GM18867 (cell line): ENCODE measurements at regions not wholly inside any gene's neighbourhood (a gene's known extent, or its start where the extent isn't known, plus 50 kb on each side); places are given as distances from the start of the nearest gene placed in this dataset.
A peak's percentile ranks its signal among the peaks of the same experiment; 100 is the strongest.

Experiments
- ATAC-seq: cut with Tn5 transposase; IDR thresholded peaks from one replicate; pipeline ENCODE4 v1.9.1; 2021; ENCODE audit warnings: mild to moderate bottlenecking, moderate library complexity; ENCODE audit not compliant: unreplicated experiment

DNA sequence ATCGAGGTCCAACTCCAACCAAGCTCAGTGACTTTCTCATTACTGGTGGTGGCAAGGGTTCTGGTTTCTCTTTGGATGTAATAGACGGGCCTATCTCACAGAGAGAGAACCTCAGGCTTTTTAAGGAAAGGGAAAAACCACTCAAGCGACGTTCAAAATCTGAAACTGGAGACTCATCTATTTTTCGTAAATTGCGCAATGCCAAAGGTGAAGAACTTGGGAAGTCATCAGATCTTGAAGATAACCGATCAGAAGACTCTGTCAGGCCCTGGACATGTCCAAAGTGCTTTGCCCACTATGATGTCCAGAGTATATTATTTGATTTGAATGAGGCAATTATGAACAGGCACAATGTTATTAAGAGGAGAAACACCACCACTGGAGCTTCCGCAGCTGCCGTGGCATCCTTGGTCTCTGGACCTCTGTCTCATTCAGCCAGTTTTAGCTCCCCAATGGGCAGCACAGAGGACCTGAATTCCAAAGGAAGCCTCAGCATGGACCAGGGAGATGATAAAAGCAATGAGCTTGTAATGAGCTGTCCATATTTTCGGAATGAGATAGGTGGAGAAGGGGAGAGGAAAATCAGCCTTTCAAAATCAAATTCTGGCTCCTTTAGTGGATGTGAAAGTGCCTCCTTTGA lies 343.5 kb upstream of the RGS6 start:
- no peak for ATAC-seq

DNA sequence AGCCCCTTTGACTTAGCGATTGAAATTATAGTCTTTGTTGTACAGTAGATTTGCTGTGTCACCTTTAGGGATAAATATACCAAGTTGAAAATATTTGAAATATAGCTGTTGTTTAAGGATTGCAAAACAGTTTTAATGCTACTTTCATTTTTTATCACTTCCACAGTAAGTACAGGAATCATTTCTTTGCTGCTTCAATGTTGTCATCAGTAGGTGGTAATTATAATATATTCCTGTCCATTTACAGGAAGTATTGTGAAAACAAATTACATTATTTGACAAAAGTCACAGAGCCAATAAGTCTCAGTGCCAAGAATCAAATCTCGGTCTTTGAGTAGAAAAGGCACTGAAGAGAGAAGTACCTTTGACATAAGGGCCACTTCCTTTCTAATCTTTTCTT lies 342.6 kb upstream of the RGS6 start:
- no peak for ATAC-seq

DNA sequence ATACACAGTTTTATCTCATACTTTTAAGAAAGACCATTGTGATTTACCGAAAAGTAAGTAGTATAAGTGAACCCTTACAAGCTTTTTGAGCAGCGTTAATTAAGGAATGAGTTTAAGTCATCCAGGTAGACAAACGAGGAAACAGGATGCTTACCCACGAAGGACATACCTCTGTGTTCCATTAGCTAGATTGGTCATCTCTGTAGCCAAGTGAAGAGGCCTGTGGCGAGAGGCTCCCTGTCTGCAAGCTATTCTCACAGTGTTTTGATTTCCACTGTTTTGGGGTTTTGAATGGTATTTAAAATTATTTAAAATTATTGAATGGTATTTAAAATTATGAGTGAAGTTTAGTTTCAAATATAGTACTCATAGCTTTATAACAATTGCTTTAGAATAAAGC lies 342.1 kb upstream of the RGS6 start:
- ATAC-seq: no peak

DNA sequence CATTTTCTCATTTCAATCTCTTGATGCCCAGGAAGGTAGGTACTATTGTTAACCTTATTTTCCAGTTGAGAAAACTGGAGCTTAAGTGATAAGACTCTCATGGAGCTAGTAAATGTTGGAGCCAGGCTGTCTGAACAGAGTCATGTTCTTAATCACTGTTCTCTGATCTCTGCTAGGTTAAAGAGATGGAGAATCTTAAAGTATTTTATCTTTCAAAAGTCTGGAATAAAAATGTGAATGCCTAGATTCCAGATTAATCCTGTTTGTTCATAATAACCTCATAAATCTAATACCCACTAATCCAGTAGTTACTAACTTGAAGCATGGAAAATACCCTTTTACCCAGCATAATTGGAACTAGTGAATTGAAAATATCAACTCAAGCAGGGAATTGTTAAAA lies 341.0 kb upstream of the RGS6 start:
- no peak for ATAC-seq

DNA sequence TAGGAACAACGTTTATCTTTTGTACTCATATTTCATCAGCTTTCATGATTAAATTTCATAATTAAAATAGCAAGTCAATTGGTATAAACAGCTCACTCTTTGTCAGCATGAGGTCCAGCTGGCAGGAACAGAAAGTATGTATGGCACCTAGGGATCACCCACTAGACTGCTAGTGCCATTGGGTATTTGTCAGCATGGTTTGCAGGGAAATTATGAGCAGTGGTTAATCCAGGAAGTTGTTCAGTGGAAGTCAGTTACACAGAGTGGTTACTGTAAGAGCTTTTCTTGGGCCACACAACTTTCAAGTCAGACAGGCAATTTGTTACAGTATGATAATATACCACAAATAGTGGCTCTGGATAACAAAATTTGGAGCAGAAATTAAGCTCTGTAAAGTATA lies 340.3 kb upstream of the RGS6 start:
- ATAC-seq: no peak

DNA sequence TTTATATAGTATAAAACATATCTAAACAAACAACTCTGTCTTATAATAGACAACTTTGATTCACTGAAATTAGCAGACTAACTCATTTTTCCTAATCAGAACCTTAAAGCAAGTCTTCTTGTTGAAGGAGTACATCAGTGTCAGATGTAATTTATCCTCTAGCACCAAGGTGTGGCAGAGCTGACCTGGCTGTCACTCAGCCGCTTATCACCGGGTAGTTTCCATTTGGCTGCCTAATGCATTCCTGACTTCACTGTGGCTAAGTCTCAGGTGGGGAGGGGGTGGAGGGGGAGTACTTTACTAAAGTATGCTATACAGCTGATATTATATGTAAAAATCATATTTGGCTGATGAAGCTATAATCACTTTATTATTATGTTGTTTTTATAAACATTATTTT lies 339.9 kb upstream of the RGS6 start:
- no peak for ATAC-seq

DNA sequence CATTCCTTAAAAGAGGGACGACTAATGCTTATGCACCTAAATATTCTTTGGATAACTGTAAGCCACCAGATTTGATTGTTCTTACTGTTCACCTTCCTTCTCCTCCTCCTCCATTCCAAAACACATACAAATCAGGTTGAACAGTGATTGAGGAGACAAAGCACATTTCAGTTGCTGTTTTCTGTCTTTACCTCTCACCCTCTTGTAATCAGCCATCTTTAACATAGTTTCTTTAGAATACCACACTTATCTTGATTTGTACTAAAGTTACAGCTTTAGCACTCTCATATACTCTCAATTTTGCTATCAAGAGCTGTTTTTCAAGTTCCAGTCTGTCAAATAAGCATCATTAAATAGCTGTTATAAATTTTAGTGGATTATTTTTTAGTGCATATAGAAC lies 338.3 kb upstream of the RGS6 start:
- ATAC-seq: no peak

DNA sequence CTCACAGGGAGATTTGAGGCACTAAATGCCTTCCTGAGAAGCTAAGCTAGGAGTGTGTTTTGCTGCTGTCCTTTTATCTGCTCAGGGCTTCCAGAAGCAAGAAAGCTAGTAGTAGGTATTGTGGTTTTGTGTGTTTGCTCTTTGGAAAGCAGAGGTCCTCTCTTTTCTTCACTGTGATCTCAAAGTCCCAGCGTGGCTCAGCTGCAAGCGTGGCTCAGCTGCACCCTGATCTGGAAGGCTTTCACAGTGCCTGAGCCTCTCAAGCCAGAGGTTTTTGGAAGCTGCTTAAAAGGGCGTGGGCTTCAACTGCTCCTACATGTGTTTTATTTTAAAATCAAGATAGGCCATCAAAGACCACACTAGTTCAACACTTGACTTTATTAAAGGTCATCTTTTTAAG lies 337.4 kb upstream of the RGS6 start:
- no peak for ATAC-seq

DNA sequence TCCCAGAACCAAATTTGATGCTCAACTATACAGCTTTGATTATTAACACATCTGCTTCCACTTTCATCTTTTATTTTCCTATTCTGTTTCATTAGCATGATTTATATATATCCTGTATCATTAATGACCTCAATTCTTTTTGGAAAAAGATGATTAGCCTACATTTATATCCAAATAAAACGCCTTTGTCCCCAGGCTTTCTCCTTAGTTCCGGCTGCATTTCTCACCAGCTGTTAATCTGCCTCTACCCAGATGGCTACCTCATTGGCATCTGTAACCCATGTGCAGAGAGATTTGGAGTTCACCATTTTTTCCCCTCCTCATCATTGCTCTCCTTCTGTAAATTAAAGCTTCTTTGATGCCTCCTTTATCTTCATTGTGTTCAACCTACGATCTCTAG lies 336.8 kb upstream of the RGS6 start:
- no peak for ATAC-seq

DNA sequence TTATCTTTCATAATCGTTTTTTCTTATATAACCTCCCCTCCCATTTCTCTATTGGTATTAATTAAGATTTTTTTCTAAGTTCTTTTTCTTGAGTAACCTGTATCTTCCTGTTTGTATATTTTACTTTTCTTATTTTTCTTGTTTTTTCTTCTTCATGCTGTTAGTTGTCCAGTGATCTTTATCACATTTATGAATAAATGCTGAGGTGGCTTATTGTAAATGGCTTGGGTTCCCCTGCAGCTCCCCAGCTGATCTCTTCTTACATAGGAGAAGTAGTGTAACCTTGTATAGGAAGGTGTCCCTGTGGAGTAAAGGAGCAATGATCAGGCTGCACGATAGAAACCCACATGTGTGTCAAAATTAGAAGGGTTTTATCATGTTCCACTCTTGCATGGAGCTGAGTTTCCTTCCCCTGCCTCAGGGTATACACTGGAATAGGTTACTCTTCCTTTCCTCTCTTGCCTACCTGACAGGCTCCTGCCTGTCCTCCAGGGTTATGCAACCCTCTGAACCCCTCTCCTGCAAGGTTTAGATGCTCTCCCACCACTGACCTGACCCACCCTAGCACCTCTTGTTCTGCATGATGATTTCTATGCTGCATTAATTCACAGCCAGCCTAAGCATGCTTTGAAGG lies 334.8 kb upstream of the RGS6 start:
- no peak for ATAC-seq

DNA sequence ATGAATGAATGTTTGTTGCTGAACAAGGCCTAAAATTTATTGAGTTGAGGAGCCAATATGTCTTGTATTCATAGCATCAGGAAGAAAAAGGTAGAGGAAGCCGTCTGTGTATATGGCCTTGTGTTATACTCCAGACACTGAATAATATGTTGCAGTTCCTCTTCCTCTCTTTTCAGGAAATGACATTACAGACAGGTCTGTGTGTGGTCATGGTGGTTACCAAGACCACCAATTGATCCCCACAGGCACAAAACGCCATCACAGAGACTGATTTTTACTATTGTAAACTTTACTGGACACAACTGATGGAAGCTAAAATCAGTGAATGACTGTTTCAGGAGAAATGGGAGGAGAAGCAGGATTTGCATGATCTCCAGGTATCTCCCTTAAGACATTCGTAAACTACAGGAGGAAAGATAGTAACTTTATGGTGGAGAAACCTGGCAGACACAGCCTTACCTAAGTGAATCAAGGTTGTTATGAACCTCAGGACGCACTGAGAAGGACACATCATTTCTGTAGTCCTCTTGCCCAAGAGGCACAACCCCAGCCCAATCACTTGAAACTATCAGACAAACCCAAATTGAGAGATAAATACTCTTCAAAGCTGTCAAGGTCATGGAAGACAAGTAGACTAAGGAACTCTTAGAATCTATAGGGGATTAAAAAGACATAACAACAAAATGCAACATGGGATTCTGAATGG lies 334.1 kb upstream of the RGS6 start:
- peak; percentile 78 for ATAC-seq

DNA sequence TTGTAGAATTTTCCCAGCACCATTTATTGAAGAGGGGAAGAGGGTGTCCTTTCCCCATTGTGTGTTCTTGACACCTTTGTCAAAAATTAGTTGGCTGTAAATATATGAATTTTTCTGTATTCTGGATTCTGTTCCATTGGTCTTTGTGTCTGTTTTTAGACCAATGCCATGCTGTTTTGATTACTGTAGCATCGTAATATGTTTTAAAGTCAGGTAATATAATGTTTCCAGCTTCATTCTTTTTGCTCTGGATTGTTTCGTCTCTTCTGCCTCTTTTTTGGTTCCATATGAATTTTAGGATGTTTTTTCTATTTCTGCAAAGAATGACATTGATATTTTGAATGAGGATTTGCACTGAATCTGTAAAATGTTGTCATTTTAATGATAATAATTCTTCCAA lies 331.9 kb upstream of the RGS6 start:
- ATAC-seq: no peak

DNA sequence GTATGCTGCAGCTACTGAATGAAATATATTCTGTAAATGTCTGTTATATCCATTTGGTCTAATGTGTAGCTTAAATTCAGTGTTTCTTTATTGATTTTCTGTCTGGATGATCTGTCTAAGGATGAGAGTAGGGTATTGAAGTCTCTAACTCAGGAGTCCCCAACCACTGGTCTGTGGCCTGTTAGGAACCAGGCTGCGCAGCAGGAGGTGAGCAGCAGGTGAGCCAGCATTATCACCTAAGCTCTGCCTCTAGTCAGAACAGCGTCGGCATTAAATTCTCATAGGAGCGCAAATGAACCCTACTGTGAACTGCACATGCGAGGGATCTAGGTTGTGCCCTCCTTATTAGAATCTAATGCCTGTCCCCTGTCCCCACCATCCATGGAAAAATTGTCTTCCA lies 329.7 kb upstream of the RGS6 start:
- ATAC-seq: no peak

DNA sequence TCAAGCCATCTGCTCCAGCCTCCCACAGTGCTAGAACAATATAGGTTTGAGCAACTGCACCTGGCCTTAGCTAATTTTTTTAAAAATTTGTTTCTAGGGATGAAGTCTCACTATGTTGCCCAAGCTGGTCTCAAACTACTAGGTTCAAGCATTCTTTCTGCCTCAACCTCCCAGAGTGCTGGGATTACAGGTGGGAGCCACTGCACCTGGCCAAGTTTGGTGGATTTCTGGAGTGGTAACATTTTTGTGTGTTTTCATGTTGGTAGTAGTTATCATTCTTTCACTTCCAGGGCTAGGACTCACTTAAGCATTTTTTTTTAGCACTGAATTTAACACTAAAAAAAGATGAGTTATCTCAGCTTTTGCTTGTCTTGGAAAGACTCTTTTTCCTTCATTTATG lies 328.0 kb upstream of the RGS6 start:
- no peak for ATAC-seq

DNA sequence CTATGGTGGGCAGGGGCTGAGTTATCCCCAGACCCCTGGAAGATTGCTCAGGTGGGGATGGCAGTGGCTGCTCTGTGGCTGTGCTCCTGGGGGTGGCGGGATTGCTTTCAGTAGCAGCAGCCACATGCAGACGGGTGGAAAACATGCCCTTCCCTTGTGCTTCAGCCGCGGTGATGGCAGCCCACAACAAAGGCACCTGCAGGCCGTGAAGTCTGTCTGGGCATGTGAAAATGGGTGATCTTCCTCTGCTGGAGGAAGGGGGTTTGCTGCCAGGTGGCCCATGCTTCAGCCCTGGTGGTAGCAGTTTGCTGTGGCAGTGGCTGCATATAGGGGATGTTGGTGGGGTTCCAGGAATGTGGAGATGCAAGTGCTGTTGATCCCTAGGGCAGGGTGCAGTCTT lies 326.2 kb upstream of the RGS6 start:
- ATAC-seq: no peak

DNA sequence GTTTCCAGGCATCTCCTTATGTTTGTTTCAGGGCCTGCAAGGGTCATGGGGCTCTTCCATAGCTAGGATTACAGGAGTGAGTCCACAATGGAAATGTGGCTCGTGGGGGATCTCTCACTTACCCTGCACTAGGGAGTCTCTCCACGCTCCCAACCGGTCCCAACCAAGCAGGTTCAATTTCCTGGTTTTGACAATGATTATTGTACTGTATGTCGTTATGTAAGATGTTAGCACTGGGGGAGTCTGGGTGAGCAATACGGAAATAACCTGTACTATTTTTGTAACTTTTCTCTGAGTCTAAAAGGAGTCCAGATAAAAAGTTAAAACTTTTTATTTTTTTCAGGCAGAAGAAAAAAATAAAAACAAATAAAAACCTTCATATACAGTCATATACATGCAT lies 325.7 kb upstream of the RGS6 start:
- ATAC-seq: no peak

DNA sequence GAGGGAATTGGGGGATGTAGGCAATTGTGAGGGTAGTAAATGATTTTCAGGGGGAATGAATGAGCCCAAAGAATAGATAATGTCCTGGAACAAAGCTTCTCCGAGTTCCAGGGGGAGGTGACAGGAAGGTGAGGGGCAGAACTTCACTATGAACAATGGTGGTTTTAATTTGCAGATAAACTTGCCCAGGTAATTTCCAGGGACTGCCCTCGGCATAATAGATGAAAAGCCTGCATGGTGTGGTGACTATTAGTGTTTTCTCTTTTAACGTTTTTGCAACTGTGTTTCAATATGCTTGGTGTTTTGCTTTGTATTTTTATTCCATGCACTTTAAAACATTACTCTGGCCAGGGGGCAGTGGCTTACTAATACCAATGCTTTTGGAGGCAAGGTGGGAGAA lies 325.2 kb upstream of the RGS6 start:
- ATAC-seq: no peak

DNA sequence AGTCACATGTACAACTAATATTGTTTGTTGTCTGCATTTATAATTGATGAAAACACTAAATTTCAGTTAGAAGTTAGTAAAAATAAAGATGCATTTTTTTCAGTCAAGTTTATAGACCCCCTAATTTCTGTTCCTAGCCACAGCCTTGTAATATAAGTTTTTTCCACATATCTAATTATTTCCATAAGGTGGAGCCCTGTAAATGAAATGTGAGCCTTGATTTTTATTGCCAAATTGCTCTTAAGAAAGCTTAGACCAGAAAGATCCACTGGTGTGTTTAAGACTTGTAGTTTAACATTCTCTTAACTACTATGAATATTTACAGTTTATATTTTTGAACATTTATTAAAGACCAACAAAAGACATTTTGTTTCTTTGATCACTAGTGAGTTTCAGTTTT lies 322.1 kb upstream of the RGS6 start:
- ATAC-seq: no peak

DNA sequence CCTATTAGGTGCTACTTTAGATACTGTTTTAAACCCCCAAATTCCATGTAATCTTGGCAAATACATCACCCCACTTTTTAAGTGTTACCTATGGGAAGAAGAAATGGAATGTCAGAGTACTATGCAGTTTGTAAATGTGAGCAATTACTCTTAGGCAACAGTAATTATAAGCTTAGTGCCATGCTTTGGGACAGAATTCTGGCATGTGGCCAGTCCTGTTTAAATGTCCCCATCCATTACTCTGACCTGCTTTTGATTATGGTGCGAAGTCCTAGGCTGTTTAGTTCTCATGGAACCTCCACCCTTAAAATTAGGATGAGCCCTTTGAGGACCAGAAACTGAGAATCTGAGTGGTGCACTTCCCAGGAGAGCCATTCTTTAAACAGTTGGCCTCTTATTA lies 321.4 kb upstream of the RGS6 start:
- ATAC-seq: no peak

DNA sequence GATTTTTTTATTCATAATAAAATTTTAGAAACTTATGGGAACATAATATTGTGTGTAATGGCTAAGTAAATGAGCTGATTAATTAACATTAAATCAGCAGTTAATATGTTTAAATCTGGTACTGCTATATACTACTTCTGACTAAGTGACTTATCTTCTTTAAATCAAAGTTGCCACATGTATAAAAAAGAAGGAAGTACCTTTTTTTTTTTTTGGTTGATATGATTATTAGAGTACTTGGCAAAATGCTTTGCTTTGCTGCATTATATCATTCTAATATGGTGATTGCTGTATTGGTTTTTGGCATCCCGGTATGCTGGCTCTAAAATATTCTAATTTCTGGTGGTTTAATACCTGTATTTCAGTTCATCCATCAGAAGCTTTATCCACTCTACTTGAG lies 319.1 kb upstream of the RGS6 start:
- no peak for ATAC-seq

DNA sequence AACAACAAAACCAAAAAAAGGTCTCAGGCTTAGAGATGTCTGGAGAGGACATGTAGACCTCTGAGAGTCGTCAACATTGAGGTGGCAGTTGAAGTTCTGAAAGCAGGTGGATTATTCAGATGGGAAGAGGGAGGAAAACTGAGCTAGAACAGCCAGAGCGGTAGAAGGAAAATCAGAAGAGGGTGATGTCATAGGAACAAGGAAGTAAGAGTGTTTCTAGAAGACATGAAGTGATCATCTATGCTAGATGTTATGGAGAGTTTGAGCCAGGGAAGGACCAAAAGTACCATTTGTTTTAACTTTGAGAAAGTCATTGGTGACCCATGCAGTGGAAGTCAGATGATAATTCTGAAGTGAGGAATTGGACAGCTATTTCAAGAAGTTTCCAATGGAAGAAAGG lies 316.2 kb upstream of the RGS6 start:
- ATAC-seq: no peak

DNA sequence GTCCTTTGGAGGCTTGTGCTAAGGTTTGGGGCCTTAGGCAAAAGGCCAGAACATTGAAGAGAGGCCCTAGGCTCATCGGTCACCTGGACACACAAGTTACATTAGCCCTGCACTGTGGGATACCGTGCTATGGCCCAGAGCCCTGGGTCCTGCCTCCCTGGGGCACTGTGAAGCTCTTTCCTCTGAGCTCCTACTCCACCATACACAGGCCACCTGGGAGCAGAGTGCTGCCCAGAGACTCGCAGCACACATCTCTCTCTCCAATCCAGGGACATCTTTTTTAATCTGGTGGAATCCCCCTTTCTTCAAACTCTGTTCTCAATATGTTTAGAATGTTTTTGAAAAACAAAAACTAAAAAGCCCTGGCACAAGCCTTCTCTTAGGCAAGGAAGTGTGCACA lies 314.2 kb upstream of the RGS6 start:
- ATAC-seq: no peak

DNA sequence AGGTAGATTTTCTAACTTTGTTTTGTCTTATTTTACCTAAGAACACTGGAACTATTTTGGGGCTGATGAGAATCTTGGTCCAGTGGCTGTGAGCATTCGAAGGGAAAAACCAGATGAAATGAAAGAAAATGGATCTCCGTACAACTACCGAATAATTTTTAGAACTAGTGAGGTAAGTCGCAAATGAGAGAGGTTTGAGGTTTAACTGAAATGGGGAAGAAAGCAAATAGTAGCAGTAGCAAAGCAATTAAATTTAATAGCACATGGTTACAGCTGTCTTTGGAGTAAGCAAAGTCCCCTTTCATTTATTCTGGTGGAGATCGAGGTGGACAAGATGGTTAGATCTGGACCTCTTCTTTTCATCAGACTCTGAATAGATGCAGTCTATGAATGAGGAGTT lies 313.5 kb upstream of the RGS6 start:
- ATAC-seq: no peak
